Dedifferentiated amniotic fluid mesenchymal stem cell (primary cell): ENCODE measurements at regions not wholly inside any gene's neighbourhood (a gene's known extent, or its start where the extent isn't known, plus 50 kb on each side); places are given as distances from the start of the nearest gene placed in this dataset.

Source experiments
- DNase-seq: peaks from one replicate; pipeline ENCODE4 v3.0.0-alpha.2; 2016; ENCODE audit errors: extremely low spot score

- no peak for DNase-seq
Measured at GRCh38 chr10:43973801-43974200, 325.1 kb upstream of the ZNF32 start.

GRCh38 chr10:43972976-43973647 lies 324.4 kb upstream of the ZNF32 start:
- no peak for DNase-seq

DNA sequence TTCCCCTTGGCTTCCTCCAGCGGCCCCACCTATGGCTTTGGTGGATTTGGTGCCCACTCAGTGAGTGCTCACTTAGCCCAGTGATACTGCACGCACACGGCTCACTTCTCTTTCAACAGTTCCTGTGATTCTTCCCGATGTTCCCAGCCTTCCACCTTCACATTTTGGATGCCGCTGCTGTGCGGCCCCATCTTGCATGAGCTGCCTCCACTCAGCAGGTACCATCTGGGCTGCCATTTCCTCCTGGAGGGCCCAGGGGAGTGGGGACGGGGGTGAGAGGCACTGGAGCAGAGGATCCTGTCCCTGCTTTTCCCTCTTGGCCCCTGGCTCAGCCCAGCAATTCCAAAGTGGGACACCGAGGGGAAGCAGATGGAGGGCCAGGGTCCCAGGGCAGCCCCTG lies 323.3 kb upstream of the ZNF32 start:
- DNase-seq: no peak

DNA sequence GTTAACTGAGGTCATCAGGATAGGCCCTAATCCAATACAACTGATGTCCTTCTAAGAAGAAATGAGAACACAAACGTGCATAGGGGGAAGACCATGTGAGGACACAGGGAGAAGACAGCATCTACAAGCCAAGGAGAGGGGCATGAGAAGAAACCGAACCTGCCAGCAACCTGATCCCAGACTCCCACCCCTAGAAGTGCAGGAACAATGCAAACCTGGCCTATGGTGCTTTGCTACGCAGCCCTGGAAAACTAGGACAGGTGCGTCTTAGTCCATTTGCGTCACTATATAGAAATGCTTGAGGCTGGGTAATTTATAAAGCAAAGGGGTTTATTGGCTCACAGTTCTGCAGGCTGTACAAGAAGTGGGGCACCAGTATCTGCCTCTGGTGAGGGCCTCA lies 322.6 kb upstream of the ZNF32 start:
- no peak for DNase-seq

GRCh38 chr10:43970717-43971116 lies 322.0 kb upstream of the ZNF32 start:
- no peak for DNase-seq

DNA sequence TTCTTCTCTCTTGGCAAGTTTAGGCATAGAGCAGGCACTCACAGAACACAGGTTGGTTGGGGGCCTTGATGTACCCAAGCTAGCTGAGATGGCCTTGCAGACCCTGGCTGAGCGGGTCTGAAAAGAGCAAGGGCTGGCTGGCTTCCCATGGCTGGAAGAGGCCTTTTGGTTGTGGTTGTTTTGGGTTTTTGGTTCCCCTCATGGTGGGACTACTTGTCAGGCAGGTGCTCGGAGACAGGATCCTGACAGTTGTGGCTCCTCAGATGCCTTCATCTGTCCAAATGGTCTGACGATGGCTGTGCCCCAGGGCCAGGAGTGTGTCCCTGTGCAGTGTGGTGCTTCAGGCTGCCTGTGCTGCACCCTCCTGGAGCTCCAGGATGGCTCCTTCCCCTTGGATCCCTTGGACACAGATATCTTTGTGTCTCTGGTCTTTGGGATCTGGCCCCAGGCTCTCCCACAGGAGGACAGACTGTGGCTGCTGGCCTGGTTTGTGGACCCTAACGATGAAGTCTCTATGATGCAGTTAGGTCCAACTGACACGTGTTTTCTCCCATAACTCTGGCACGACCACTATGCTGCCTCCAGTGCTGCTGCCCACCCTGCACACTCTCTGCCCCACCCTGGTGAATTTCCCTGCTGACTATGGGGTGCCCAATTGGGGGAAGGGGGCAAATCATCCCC lies 321.5 kb upstream of the ZNF32 start:
- DNase-seq: no peak

DNA sequence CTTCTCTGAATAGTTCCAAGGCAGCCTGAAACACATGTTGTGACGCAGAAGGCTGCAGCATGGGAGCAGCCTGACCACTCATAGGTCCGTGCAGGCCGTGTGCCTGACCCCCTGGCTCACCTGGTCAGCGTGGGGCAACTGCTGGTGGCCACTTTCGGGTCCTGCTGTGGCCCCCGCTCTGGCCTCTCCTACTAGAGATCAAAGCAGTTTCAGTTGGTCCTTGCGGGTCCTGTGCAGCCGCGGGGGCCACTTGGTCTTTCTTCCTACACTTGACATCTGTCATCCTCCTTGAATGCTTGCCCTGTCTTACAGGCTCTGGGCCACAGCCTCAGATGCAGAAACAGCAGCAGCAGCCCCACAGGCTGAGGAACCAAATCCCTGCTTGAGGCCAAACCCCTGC lies 320.8 kb upstream of the ZNF32 start:
- DNase-seq: no peak

DNA sequence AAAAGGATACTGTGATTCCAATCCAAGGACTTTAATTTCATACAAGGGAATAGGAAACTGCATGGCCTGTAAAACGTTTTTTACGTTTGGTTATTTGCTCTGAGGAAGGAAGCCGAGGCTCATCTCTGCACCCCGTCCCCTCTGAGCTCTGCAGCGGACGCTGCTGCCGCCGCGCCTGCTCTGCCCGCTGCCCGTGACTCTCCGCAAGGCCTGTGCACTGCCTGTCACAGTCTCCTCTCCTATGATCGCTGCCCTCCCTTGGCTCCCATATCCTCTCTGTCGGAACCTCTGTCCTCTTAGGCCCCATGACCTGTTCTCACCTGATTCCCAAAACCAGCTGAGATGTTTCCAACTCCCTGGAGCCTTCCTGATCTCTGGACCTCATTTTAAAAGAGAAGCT lies 320.3 kb upstream of the ZNF32 start:
- no peak for DNase-seq

DNA sequence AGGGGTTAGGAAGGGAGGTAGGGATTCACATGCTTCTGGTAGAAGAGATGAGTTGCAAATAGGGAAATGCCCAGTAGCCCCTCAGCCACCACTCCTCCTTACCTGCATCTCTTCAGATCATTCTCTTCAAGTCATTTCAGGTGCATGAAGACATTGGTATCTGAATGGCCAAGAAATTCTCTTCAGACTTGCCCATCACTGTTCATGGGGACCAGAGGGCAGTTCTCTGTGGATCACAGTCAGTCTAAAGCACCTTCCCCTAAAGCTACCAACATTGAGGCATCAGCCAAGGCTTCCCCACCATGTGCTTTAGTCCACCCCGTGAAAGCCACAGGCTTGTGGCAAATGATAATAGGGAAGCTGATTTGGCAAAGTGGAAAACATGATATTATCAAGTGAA lies 319.4 kb upstream of the ZNF32 start:
- no peak for DNase-seq

DNA sequence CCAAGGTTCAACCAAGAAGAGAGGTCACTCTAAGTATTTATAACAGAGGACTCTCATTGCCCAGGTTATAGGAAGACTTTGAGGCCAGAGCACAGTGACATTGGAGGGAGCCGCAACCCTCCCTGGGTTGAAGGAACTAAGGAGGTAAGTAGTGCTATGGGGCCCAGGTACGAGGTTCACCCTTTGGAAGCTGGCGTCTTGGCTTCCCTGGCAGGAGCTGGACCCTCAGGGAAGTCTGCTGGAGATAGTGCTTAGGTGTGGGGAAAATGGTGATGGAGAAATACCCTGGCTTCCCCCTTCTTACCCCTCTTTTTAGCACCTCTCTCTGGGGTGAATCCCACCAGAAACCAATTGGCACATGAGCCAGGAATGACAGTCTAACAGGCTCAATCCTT lies 317.9 kb upstream of the ZNF32 start:
- no peak for DNase-seq

DNA sequence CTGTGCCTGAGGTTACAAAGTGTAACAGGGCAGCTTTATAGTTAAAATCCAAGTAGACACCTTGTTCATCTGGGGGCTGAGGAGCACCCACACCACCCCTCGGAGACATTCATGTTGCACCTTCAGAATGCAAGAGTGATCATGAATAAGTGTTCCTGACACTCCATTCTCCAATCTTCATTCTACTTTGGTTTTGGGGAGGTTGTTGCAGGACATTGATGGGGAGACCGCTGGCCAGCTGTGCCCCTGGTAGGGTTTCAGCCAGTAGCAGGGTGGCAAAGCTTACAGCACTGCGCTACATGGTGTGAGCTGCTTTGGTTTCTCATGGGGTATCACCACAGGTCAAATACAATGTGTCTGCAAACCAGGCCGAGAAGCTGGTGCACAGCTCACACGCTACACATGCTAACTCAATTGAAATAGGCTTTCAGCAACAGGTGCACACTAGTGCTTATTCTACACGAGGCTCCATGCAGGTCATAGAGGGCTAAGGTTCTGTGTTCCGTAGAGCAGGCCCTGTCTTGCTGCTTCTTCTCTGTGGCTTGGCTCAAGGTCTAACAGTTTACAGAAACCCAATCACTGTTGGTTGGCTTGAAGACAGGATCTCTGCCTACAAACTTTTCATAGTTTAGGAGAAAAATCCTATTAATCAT lies 317.4 kb upstream of the ZNF32 start:
- DNase-seq: no peak

DNA sequence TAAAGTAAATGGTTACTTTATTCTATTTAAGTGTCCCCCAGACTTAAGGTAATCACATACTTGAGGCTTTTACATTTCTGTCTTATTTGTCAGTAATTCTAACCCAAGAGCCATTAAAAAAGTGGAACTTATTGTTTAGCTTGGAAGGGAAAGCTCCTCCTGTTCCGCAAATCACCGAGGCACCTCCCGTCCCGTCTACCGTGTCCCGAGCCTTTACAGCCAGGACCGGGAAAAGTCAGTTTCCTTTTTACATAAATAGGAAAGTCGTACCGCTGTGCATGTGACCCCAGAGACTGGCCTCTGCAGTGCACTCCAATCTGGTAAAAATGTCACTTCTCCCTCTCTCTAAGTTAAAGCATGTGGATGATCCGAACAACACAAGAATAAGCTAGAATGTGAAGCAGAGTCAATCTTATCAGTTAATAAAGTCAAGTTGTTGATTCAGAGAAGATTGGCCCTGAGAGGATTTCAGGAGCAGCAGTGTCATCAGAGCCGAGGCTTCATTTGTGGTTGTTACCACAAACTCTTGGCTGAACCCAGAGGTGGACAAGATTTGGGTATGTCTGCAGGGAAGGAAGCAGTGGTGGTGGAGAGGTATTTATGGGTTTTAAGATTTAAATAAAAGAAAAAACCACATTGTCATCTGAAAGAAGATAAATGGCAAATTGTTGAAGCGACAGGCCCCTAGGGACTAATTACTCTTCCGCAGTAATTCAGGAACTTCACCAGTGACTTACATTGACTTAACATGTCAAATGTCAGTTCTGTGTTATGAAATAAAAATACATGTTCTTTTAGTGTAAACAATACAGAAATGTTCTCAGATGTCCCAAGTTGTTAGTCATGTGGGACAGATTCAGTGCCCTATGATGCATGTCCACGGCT lies 316.6 kb upstream of the ZNF32 start:
- no peak for DNase-seq

DNA sequence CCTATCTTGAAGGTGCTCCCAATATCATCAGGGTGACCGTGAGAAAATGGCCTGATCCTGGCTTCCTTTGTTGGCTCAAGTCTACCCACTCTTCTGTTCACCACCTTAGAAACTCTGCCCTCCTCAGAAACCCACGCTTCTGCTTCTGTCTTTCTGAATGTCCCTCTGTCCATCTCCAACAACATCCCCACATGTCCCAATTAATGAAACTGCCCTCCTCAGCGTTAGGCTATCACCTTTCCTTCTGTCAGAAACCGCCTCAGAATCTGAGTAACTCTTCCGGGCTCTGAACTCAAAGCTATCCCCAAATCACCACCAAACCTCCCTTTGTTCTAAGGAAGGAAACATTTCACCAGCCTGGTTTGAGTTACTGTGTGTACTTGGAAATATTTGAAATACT lies 315.8 kb upstream of the ZNF32 start:
- DNase-seq: no peak

DNA sequence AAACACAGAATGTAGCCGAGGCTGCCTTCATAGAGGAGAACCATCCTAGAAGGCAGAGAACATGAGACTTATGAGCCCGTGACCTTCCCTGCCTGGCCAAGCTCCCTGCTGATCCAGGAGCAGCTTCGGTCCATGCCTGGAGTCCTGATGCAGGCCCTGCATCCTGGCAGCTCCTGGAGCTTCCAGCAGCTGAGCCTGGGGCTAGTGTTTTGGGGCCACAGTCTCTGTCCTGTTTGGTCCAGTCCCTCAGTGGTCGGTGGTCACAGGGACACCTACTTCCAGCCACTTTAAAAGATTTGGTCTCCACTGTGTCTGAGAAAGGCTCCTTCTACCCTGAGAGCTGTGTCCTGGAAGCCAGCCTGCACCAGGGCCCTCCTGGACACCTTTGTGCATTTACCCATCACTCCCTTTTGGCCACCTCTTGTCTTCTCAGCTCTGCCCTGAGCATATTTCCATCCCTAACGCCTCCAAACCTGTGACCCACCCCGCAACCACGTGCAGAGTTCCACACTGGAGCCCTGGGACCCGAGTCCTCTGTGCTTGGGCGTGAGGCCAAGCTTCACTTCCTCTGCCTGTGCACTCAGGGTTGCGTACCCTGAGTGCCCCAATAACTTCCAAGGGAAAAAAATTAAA lies 315.2 kb upstream of the ZNF32 start:
- DNase-seq: no peak

DNA sequence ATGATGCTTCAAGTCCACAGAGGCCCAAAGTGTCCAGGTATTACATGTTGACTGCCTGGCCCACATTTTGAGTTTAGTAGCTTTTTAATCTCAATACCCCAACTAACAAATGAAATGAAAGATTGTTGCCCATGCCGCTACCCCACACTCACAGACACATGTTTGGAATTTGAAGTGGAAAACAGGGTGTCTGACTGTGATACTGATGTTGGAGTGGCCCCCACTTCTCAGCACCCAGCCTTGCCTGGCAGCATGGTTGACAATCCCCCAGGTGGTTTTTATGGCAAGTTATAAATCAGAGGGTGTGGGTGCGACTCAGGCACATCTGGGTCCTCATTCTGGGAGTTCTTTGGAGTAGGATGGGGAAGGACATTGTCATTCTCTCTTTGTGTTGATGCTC lies 314.7 kb upstream of the ZNF32 start:
- no peak for DNase-seq

DNA sequence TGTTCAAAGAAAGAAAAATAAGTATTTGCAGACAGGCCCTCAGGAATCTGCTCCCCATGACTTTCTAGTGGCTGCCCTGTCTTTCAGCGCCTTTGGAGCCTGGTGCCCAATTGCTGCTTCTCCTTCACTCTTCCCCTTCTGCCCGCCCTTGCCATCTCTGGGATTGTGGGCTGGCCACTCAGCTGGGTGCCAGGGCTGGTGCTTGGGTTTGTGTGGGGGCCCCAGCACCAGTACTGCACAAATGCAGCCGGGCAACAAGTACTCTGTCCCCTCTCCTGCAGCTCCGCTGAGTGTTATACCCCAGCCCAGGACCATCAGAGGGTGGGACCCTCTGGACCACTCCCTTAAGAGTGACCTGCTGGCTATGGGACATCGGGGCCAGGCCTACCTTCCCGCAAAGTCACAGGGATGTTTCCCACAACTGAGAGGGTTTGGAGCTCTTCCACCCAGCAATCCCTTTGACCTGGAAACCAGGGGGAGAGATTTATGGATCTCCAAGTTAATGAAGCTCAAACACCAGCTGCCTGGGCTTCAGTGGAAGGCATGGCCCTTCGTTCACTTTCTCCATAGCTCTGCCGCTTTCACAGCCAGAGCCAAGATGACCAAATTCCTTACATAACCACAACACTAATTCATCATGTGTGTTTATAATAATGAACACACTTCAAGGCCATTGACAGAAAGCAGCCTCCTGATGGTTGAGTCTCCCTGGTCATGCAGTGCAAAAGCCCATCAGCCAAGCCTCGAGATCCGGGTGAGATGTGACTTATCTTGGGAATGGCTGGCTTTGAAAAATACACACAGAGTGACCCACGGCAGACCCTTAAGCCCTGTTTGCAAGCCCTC lies 313.9 kb upstream of the ZNF32 start:
- DNase-seq: no peak

DNA sequence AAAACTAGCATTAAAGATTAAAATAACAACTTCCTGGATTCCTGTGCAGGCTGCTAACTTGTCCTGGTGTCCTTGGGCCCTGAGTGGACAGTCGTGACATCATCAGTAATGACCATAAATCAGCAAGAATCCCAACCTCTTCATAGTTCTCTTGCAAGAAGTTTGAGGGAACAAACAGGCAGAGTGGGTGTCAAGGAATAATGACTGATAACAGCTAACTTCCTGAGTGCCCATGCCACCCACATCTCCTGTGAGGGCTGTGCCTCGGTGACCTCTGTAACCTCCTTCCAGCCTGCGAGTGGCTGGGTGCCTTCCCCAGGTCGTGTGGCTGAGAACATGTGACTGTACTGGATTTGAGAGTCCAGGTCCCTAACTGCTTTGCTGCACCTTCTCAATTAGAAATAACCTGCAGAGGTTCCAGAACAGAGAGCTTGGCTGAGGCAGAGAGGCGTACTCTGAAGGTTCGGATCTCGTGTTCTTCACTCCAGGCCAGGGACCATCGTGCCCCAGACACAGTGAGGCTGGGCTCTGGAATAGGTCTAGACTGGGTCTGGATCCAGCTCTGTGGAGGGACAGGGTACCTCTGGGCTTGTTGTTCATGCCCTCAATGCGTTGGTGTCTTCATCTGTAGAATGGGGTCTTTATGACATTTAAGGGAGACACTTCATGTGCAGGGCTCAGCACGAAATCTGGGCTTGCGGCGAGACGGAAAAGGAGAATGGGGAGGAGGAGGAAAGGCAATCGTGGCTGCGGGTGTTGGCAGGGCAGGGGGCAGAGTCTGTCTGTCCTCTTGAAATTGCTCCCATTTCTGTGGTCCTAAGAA lies 313.1 kb upstream of the ZNF32 start:
- DNase-seq: no peak

- DNase-seq: no peak
Measured at GRCh38 chr10:43960981-43961380, 312.3 kb upstream of the ZNF32 start.

DNA sequence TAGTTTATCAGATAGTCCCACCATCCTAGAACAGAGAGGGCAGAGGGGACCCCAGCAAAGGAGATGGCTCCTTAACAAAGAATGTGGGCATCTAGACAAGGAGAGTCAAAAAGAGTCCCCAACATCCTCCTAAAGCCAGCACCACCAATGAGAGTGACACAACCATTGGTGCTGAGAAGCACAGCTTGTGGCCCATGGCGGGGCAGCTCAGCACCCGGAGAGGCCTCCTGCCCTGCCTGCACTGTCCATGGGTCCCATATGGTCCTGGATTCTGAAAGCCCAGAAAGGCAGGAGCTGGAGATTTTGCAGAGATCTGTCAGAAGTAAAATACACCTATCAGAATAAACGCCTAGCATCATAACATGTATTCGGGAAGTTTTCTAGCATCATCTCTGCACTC lies 311.8 kb upstream of the ZNF32 start:
- DNase-seq: no peak

DNA sequence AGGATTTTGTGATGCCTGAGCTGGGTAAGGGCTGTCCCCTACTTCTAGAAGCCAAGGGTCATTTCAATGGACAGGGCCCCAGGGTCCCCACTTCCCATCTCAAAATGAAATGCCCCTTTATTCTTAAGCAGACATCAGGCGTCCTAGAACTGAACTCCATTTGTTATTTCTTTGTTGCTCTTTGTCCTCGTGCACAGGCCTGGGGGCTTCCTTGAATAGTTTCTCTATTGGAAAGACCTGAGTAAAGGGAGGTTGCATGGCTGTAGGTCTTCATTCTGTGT lies 311.4 kb upstream of the ZNF32 start:
- no peak for DNase-seq
